H9 (cell line): ENCODE measurements at regions not wholly inside any gene's neighbourhood (a gene's known extent, or its start where the extent isn't known, plus 50 kb on each side); places are given as distances from the start of the nearest gene placed in this dataset.

ENCODE experiments used
- DNase-seq: peaks from one replicate; pipeline ENCODE4 v3.0.0-alpha.2; 2017
- H2AFZ ChIP-seq: one replicate; pipeline ENCODE4 v1.6.1; 2013; ENCODE audit warnings: mild to moderate bottlenecking, low read length, control low read depth, moderate library complexity
- H2AK5ac ChIP-seq: 2 replicates; pipeline ENCODE4 v1.6.1; 2013; ENCODE audit warnings: low read length, control low read depth, mixed read lengths; ENCODE audit not compliant: insufficient read length
- H2BK120ac ChIP-seq: one replicate; pipeline ENCODE4 v1.6.1; 2013; ENCODE audit warnings: low read depth, mild to moderate bottlenecking, low read length, control low read depth, inconsistent platforms; ENCODE audit not compliant: poor library complexity, severe bottlenecking
- H2BK12ac ChIP-seq: 2 replicates; pipeline ENCODE4 v1.6.1; 2013; ENCODE audit warnings: low read length, control low read depth, mixed read lengths, low read depth; ENCODE audit not compliant: insufficient read length
- H2BK15ac ChIP-seq: 2 replicates; pipeline ENCODE4 v1.6.1; 2013; ENCODE audit warnings: low read depth, low read length, control low read depth
- H2BK20ac ChIP-seq: one replicate; pipeline ENCODE4 v1.6.1; 2013; ENCODE audit warnings: low read depth, mild to moderate bottlenecking, low read length, control low read depth, inconsistent platforms; ENCODE audit not compliant: poor library complexity, severe bottlenecking
- H2BK5ac ChIP-seq: 2 replicates; pipeline ENCODE4 v1.6.1; 2013; ENCODE audit warnings: low read length, control low read depth, mixed read lengths; ENCODE audit not compliant: insufficient read length
- H3K14ac ChIP-seq: 2 replicates; pipeline ENCODE4 v1.6.1; 2013; ENCODE audit warnings: low read length, control low read depth; ENCODE audit not compliant: insufficient read depth
- H3K18ac ChIP-seq: 2 replicates; pipeline ENCODE4 v1.6.1; 2013; ENCODE audit warnings: low read depth, mild to moderate bottlenecking, mixed read lengths, low read length, control low read depth; ENCODE audit not compliant: insufficient read length
- H3K23ac ChIP-seq: 2 replicates; pipeline ENCODE4 v1.6.1; 2013; ENCODE audit warnings: low read length, control low read depth, mixed read lengths, low read depth; ENCODE audit not compliant: insufficient read length
- H3K23me2 ChIP-seq: 2 replicates; pipeline ENCODE4 v1.6.1; 2013; ENCODE audit warnings: low read depth, mild to moderate bottlenecking, mixed read lengths, low read length, control low read depth; ENCODE audit not compliant: insufficient read length, poor library complexity, severe bottlenecking
- H3K27ac ChIP-seq: 2 replicates; pipeline ENCODE4 v1.5.1; 2013; ENCODE audit warnings: low read length, control low read depth, mixed read lengths, low read depth; ENCODE audit not compliant: insufficient read length
- H3K27me3 ChIP-seq: 2 replicates; pipeline ENCODE4 v1.6.1; 2013; ENCODE audit warnings: low read length, control low read depth, inconsistent platforms; ENCODE audit not compliant: insufficient read depth
- H3K4ac ChIP-seq: 2 replicates; pipeline ENCODE4 v1.6.1; 2013; ENCODE audit warnings: low read depth, mild to moderate bottlenecking, control low read depth, inconsistent platforms, low read length, moderate library complexity
- H3K4me1 ChIP-seq: 2 replicates; pipeline ENCODE4 v1.6.1; 2013; ENCODE audit warnings: low read length, control low read depth, inconsistent platforms; ENCODE audit not compliant: insufficient read depth
- H3K4me2 ChIP-seq: 2 replicates; pipeline ENCODE4 v1.6.1; 2013; ENCODE audit warnings: low read length, control low read depth, mixed read lengths; ENCODE audit not compliant: insufficient read length, insufficient read depth
- H3K56ac ChIP-seq: 2 replicates; pipeline ENCODE4 v1.6.1; 2013; ENCODE audit warnings: low read depth, mild to moderate bottlenecking, mixed read lengths, low read length, control low read depth; ENCODE audit not compliant: insufficient read length
- H3K79me1 ChIP-seq: 2 replicates; pipeline ENCODE4 v1.6.1; 2013; ENCODE audit warnings: low read depth, mild to moderate bottlenecking, moderate library complexity, low read length, control low read depth, inconsistent platforms; ENCODE audit not compliant: insufficient read depth, poor library complexity, severe bottlenecking
- H3K79me2 ChIP-seq: 2 replicates; pipeline ENCODE4 v1.6.1; 2013; ENCODE audit warnings: low read length, control low read depth, inconsistent platforms; ENCODE audit not compliant: insufficient read depth
- H3K9ac ChIP-seq: 2 replicates; pipeline ENCODE4 v1.6.1; 2013; ENCODE audit warnings: low read length, control low read depth, mixed read lengths; ENCODE audit not compliant: insufficient read length; ENCODE audit errors: extremely low read depth
- H3K9me3 ChIP-seq: one replicate; pipeline ENCODE4 v1.6.1; 2013; ENCODE audit warnings: low read depth, low read length, inconsistent platforms; ENCODE audit not compliant: control insufficient read depth
- H3T11ph ChIP-seq: one replicate; pipeline ENCODE4 v1.6.1; 2013; ENCODE audit warnings: mild to moderate bottlenecking, low read length, control low read depth, inconsistent platforms
- H4K20me1 ChIP-seq: one replicate; pipeline ENCODE4 v1.6.1; 2013; ENCODE audit not compliant: control insufficient read depth, insufficient read length, insufficient read depth
- H4K5ac ChIP-seq: 2 replicates; pipeline ENCODE4 v1.6.1; 2013; ENCODE audit warnings: low read depth, mild to moderate bottlenecking, mixed read lengths, low read length, control low read depth; ENCODE audit not compliant: insufficient read length
- H4K8ac ChIP-seq: replicated peaks from 2 replicates; pipeline ENCODE4 v1.6.1; 2013; ENCODE audit warnings: low read length, control low read depth, mixed read lengths, low read depth; ENCODE audit not compliant: insufficient read length
- H4K91ac ChIP-seq: 2 replicates; pipeline ENCODE4 v1.6.1; 2013; ENCODE audit warnings: low read depth, mild to moderate bottlenecking, moderate library complexity, mixed read lengths, low read length, control low read depth; ENCODE audit not compliant: insufficient read length
- H3K27ac Mint-ChIP-seq, 3 experiments: 2 replicates in 2 of 3; 3 replicates in 1 of 3; pipeline ENCODE4 v1.8.0; 2020 to 2021; ENCODE audit warnings: mixed read lengths in 3 of 3, mild to moderate bottlenecking in 1 of 3, moderate library complexity in 1 of 3
- H3K27me3 Mint-ChIP-seq: 2 replicates; pipeline ENCODE4 v1.8.0; 2021; ENCODE audit warnings: low read depth, mild to moderate bottlenecking, moderate library complexity, mixed read lengths
- H3K36me3 Mint-ChIP-seq, 3 experiments: 2 replicates in 2 of 3; 3 replicates in 1 of 3; pipeline ENCODE4 v1.8.0; 2020 to 2021; ENCODE audit warnings: low read depth in 3 of 3, mixed read lengths in 3 of 3; ENCODE audit not compliant: insufficient read depth in 1 of 3
- H3K4me1 Mint-ChIP-seq, 2 experiments: 2 replicates each; pipeline ENCODE4 v1.8.0; 2020; ENCODE audit warnings: mixed read lengths in 2 of 2
- H3K4me3 Mint-ChIP-seq, 2 experiments: 2 replicates in 1 of 2; 3 replicates in 1 of 2; pipeline ENCODE4 v1.8.0; 2020 to 2021; ENCODE audit warnings: mild to moderate bottlenecking in 2 of 2, mixed read lengths in 2 of 2, moderate library complexity in 1 of 2
- H3K9me3 Mint-ChIP-seq, 2 experiments: 2 replicates in 1 of 2; 3 replicates in 1 of 2; pipeline ENCODE4 v1.8.0; 2020; ENCODE audit warnings: mild to moderate bottlenecking in 2 of 2, mixed read lengths in 2 of 2, moderate library complexity in 1 of 2
- CTCF ChIP-seq: fragments of 200-600 bp; sonication (generic); conservative IDR thresholded peaks from 3 replicates; pipeline ENCODE4 v1.8.0; 2021; ENCODE audit warnings: antibody characterized with exemption, mild to moderate bottlenecking
- WGBS: extraction: QIAGEN DNeasy Blood & Tissue Kit; methylation state at CpG from one replicate; pipeline ENCODE4 v1.1.7; 2013; ENCODE audit warnings: missing lambda C conversion rate, low lambda C conversion rate, mixed read lengths; ENCODE audit not compliant: insufficient read length; ENCODE audit errors: extremely low coverage; 5-methylcytosine and 5-hydroxymethylcytosine counted together

- Histone ChIP-seq H4K91ac (no peak overlapping the region), H3K27me3 (no peaks in the 10 kb centered on the region), H2BK5ac (no peak overlapping the region), H3K23me2 (no peaks in the 10 kb centered on the region), H3K56ac (no peak overlapping the region), H2BK20ac (no peak overlapping the region), H3K23ac (no peak overlapping the region), H2AK5ac (no peak overlapping the region), H3K79me2 (no peaks in the 10 kb centered on the region), H4K20me1 (no peaks in the 10 kb centered on the region), H3K9me3 (no peaks in the 10 kb centered on the region), H3K9ac (no peak overlapping the region), H3K4ac (no peak overlapping the region), H4K8ac (no peak overlapping the region), H3T11ph (no peak overlapping the region), H3K79me1 (no peaks in the 10 kb centered on the region), H2BK120ac (no peak overlapping the region), H3K14ac (no peak overlapping the region), H2AFZ (no peak overlapping the region), H4K5ac (no peak overlapping the region), H3K18ac (no peak overlapping the region), H2BK15ac (no peak overlapping the region), H3K27ac (no peak overlapping the region), H3K4me2 (no peak overlapping the region), H3K4me1 (no peaks in the 10 kb centered on the region), H2BK12ac (no peak overlapping the region)
- TF ChIP-seq CTCF = no peak
- peaks cover 4 to 14% (median 4%) of the 10 kb centered on the region in 3 experiments; a peak in 3 of 7 replicates for H3K36me3 Mint-ChIP-seq
- peaks cover 6 to 17% of the 10 kb centered on the region in 2 experiments; a peak in 4 of 5 replicates for H3K9me3 Mint-ChIP-seq
- H3K27me3 Mint-ChIP-seq = no peaks in the 10 kb centered on the region
- H3K4me3 Mint-ChIP-seq = no peak overlapping the region
- no peak overlapping the region for H3K27ac Mint-ChIP-seq
- no peak for DNase-seq
- WGBS = no CpG with 5 or more reads among the region's 3 CpGs
- peaks cover 3 to 8% of the 10 kb centered on the region in 2 experiments; a peak in 2 of 4 replicates for H3K4me1 Mint-ChIP-seq
Measured at GRCh38 chr12:46526233-46526632, 153.7 kb upstream of the SLC38A2 start.
